ENCODE measurements at regions not wholly inside any gene's neighbourhood (a gene's known extent, or its start where the extent isn't known, plus 50 kb on each side); places are given as distances from the start of the nearest gene placed in this dataset.

DNA sequence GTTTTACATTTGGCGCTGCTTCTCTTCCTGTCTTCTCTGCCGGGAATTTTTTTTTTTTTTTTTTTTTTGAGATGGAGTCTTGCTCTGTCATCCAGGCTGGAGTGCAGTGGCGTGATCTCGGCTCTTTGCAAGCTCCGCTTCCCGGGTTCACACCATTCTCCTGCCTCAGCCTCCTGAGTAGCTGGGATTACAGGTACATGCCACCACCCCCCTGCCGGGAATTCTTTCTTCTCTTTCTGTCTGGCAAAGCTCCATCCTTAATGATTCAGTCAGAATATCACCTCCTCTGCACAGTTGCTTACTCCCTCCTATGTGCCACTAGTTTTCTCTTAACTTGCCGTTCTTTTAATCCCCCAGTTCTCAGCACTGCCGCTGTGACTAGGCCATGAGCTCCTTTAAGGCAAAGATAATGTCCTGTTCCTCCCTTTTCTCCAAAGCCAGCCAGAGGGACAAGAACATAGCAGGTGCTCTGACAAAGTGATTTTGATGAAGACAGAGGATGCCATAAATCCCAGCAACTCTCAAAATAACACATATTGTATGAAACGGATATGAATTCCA is 112.1 kb upstream of the LRATD1 start:
- Histone ChIP-seq H4K91ac (replicated peaks; ENCODE audit: insufficient read length, low read length) (no peak overlapping the region), H3K14ac (ENCODE audit: insufficient read length) (no peak overlapping the region), H3K4me1 (replicated peaks in 1 of 4; ENCODE audit: control insufficient read depth in 3 of 4, insufficient read depth in 4 of 4, low read length in 3 of 4) (no peaks in the 10 kb centered on the region), H3K23ac (ENCODE audit: insufficient read length) (no peak overlapping the region), H2BK12ac (ENCODE audit: low read depth, low read length) (no peak overlapping the region), H3K79me1 (ENCODE audit: low read depth, low read length) (no peaks in the 10 kb centered on the region), H3K18ac (ENCODE audit: extremely low read depth, low read length) (no peak overlapping the region), H3K56ac (replicated peaks; ENCODE audit: insufficient read length, low read depth, low read length) (no peak overlapping the region), H3K9me3 (ENCODE audit: insufficient read depth in 2 of 2, low read depth in 1 of 2, low read length in 1 of 2) (no peaks in the 10 kb centered on the region), H3K9ac (replicated peaks in 1 of 4; ENCODE audit: extremely low read depth in 1 of 4, low read depth in 3 of 4, low read length in 3 of 4) (no peak overlapping the region), H4K20me1 (replicated peaks in 1 of 2; ENCODE audit: control insufficient read depth in 1 of 2, insufficient read depth in 2 of 2, low read length in 2 of 2) (no peaks in the 10 kb centered on the region), H4K5ac (ENCODE audit: insufficient read length, low read depth, low read length) (no peak overlapping the region), H3K27ac (ENCODE audit: low read depth, low read length) (no peak overlapping the region), H3K23me2 (ENCODE audit: low read depth, low read length) (no peaks in the 10 kb centered on the region), H2BK5ac (ENCODE audit: low read depth, low read length) (no peak overlapping the region), H2BK120ac (replicated peaks; ENCODE audit: low read depth, low read length) (no peak overlapping the region), H2BK20ac (ENCODE audit: low read length) (no peak overlapping the region), H2AK5ac (ENCODE audit: low read depth, low read length) (no peak overlapping the region), H3K36me3 (ENCODE audit: control insufficient read depth in 2 of 4, insufficient read depth in 4 of 4, low read length in 3 of 4) (no peaks in the 10 kb centered on the region), H3K4me2 (ENCODE audit: insufficient read depth in 1 of 2, low read depth in 2 of 2, low read length in 2 of 2) (no peak overlapping the region), H2AFZ (ENCODE audit: low read length) (no peak overlapping the region), H3K79me2 (ENCODE audit: control insufficient read depth in 1 of 2, insufficient read depth in 2 of 2, low read length in 2 of 2) (no peaks in the 10 kb centered on the region), H3K4me3 (ENCODE audit: extremely low read depth in 1 of 4, insufficient read depth in 2 of 4, low read depth in 3 of 4, low read length in 4 of 4) (no peak overlapping the region), H2BK15ac (ENCODE audit: low read length) (no peak overlapping the region), H3K27me3 (replicated peaks in 1 of 4; ENCODE audit: control insufficient read depth in 3 of 4, extremely low read depth in 1 of 4, insufficient read depth in 3 of 4, low read length in 3 of 4) (no peaks in the 10 kb centered on the region), H4K8ac (ENCODE audit: extremely low read depth, insufficient read depth, low read length) (no peak overlapping the region), H3K4ac (replicated peaks; ENCODE audit: insufficient read length, low read depth, low read length) (no peak overlapping the region)
- no peak for DNase-seq (ENCODE audit: low read depth in 1 of 2, low spot score in 2 of 2)
- no peak for FAIRE-seq
- ChIA-PET POLR2A (ENCODE audit: partially characterized antibody) (no interaction called here), CTCF (ENCODE audit: partially characterized antibody) (interaction anchor here (0.7 kb wide), 1 partner anchor 903 kb away, joined by 4 read pairs; no protein-coding TSS in a partner anchor)
- WGBS, 2 experiments (ENCODE audit: extremely low coverage in 1 of 2, insufficient coverage in 1 of 2, insufficient read length in 1 of 2, insufficient replicate concordance in 2 of 2, low coverage in 1 of 2, low lambda C conversion rate in 2 of 2, missing lambda C conversion rate in 1 of 2): 94% methylated on average over 6 of the region's 10 CpGs; no CpG with 5 or more reads in 1 of the 2 experiments
- TF ChIP-seq, protein P1, sequence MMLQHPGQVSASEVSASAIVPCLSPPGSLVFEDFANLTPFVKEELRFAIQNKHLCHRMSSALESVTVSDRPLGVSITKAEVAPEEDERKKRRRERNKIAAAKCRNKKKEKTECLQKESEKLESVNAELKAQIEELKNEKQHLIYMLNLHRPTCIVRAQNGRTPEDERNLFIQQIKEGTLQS (IDR thresholded peaks at IDR 0.05; ENCODE audit: insufficient read depth, low read depth, low read length): no peak
- TF ChIP-seq SP4 (IDR thresholded peaks at IDR 0.05; ENCODE audit: low read length): no peak
- no peak for TF ChIP-seq KDM4A (IDR thresholded peaks at IDR 0.05; ENCODE audit: low read depth, low read length, severe bottlenecking)
- TF ChIP-seq, protein P2, sequence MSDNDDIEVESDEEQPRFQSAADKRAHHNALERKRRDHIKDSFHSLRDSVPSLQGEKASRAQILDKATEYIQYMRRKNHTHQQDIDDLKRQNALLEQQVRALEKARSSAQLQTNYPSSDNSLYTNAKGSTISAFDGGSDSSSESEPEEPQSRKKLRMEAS (IDR thresholded peaks at IDR 0.05): no peak
- TF ChIP-seq GABPA (IDR thresholded peaks at IDR 0.05; ENCODE audit: borderline replicate concordance, insufficient read depth, low read length): no peak
- TF ChIP-seq, protein P3, sequence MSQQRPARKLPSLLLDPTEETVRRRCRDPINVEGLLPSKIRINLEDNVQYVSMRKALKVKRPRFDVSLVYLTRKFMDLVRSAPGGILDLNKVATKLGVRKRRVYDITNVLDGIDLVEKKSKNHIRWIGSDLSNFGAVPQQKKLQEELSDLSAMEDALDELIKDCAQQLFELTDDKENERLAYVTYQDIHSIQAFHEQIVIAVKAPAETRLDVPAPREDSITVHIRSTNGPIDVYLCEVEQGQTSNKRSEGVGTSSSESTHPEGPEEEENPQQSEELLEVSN (IDR thresholded peaks at IDR 0.05): no peak
- no peak for TF ChIP-seq GTF2F1 (IDR thresholded peaks at IDR 0.05; ENCODE audit: borderline replicate concordance, low read depth, low read length)
- TF ChIP-seq HDAC6 (IDR thresholded peaks at IDR 0.05; ENCODE audit: low read depth, low read length): no peak
- no peak for TF ChIP-seq BACH1 (IDR thresholded peaks at IDR 0.05; ENCODE audit: low read length)
- no peak for TF ChIP-seq CREB1 (IDR thresholded peaks at IDR 0.05)
- TF ChIP-seq SUZ12 (IDR thresholded peaks at IDR 0.05; ENCODE audit: low read length): no peak
- TF ChIP-seq SAP30 (IDR thresholded peaks at IDR 0.05; ENCODE audit: insufficient read depth, insufficient replicate concordance, low read length): no peak
- no peak for TF ChIP-seq FOSL1 (IDR thresholded peaks at IDR 0.05; ENCODE audit: insufficient read depth, low read depth, low read length)

Measured in H1 (cell line).